ENCODE measurements at regions not wholly inside any gene's neighbourhood (a gene's known extent, or its start where the extent isn't known, plus 50 kb on each side); places are given as distances from the start of the nearest gene placed in this dataset.

DNA sequence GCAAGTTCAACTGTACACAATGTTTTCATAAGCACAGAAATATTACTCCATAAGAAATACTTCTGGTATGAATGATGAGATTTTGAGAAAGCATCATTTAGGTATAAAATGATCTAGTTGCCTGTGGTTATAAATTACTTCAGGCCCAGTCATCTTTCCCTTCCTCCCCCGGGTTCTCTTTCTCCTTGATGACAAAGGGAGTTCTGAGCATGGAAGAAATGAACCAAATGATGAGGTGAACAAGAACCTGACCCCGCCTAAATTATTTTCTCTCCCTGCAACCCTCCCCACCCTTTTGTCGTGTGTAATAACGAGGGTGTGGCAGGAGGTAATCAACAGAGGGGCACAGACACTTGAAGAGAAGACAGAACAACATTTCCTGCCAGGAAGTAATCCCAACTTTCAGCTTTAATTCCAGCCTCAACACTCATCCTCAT is 319.6 kb upstream of the SP8 start:
- TF ChIP-seq, protein P1, sequence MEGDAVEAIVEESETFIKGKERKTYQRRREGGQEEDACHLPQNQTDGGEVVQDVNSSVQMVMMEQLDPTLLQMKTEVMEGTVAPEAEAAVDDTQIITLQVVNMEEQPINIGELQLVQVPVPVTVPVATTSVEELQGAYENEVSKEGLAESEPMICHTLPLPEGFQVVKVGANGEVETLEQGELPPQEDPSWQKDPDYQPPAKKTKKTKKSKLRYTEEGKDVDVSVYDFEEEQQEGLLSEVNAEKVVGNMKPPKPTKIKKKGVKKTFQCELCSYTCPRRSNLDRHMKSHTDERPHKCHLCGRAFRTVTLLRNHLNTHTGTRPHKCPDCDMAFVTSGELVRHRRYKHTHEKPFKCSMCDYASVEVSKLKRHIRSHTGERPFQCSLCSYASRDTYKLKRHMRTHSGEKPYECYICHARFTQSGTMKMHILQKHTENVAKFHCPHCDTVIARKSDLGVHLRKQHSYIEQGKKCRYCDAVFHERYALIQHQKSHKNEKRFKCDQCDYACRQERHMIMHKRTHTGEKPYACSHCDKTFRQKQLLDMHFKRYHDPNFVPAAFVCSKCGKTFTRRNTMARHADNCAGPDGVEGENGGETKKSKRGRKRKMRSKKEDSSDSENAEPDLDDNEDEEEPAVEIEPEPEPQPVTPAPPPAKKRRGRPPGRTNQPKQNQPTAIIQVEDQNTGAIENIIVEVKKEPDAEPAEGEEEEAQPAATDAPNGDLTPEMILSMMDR (IDR thresholded peaks at IDR 0.05; ENCODE audit: low read length), result no peak
- TF ChIP-seq EZH2 (optimal IDR thresholded peaks at IDR 0.05; ENCODE audit: low read depth, low read length), result no peak
- TF ChIP-seq EZH2phosphoT487 (IDR thresholded peaks at IDR 0.05; ENCODE audit: low read length), result no peak

Measured in MM.1S (cell line).